RWPE1 (cell line): ENCODE measurements at regions not wholly inside any gene's neighbourhood (a gene's known extent, or its start where the extent isn't known, plus 50 kb on each side); places are given as distances from the start of the nearest gene placed in this dataset.

Source experiments
- CTCF ChIA-PET: fragments of 350-600 bp; sonication (Branson Sonifier 250); formaldehyde crosslinking; extraction: SDS; loops from one replicate; lab custom pipeline; 2021; lab: Yijun Ruan, JAX
- POLR2A ChIA-PET: fragments of 400-600 bp; formaldehyde crosslinking; extraction: SDS; loops from one replicate; lab custom pipeline; 2020; ENCODE audit warnings: antibody characterized with exemption; ENCODE audit not compliant: low non-redundant PET; lab: Yijun Ruan, JAX
- DNase-seq: peaks from one replicate; pipeline ENCODE4 v3.0.0; 2012; ENCODE audit warnings: low spot score
- H3K27ac ChIP-seq: fragments of 450-650 bp; 2 replicates; pipeline ENCODE4 v1.5.1; 2017
- TF ChIP-seq, protein P1 (sequence below): fragments of 450-650 bp; conservative IDR thresholded peaks from 2 replicates; pipeline ENCODE4 v1.5.1; 2017; ENCODE audit warnings: low read depth, mild to moderate bottlenecking

DNA sequence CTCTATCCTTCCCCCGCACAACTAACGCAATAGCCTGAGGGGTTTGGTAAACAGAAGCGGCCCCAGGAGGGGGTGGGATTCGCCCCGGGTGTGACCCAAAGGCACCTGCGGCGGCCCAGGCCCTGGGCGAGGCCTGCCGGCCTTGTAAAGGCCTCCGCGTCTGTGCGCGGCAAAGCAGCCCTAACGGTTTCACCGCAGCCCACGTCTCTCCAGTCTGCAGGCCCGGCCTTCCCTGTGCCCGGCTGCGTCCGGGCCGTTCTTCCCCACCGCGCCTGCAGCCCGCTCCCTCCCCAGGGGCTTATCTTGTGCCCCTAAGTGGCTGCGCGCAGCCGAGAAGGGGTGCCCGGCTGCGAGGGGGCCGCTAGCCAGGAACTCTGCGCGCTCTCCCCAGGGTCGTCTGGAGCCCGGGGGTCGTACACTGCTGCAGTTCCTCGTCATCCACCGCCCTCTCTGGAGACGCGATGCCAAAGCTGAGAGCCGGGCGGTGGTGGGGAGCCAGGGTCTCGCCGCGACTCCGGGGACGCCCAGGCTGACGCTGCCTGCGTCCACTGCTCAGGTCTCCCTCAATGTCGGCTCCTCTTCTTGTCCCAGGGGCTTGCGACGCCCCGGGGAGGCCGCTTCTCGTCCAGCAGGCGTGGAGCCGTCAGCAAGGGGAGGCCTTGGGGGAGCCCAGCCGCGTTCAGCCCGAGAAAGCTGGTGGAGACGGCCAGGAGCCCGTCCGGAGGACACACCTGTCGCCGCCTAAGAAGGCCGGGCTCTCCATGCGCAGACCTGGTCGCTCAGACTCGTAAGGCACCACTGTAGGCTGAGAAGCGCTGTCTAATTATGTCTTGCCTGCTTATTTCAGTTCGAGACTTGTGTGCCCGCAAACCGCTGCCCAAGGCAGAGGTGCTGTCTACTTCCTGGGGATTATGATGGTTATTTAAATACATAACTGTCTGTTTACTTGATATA lies 132.3 kb downstream of the SPAG6 start:
- no peak overlapping the region for H3K27ac ChIP-seq
- ChIA-PET CTCF (interaction anchor here (0.7 kb wide), 1 partner anchor 249 kb away, joined by 3 read pairs; no protein-coding TSS in a partner anchor), POLR2A (no interaction called here)
- DNase-seq = no peak
- TF ChIP-seq, protein P1, sequence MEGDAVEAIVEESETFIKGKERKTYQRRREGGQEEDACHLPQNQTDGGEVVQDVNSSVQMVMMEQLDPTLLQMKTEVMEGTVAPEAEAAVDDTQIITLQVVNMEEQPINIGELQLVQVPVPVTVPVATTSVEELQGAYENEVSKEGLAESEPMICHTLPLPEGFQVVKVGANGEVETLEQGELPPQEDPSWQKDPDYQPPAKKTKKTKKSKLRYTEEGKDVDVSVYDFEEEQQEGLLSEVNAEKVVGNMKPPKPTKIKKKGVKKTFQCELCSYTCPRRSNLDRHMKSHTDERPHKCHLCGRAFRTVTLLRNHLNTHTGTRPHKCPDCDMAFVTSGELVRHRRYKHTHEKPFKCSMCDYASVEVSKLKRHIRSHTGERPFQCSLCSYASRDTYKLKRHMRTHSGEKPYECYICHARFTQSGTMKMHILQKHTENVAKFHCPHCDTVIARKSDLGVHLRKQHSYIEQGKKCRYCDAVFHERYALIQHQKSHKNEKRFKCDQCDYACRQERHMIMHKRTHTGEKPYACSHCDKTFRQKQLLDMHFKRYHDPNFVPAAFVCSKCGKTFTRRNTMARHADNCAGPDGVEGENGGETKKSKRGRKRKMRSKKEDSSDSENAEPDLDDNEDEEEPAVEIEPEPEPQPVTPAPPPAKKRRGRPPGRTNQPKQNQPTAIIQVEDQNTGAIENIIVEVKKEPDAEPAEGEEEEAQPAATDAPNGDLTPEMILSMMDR = no peak

DNA sequence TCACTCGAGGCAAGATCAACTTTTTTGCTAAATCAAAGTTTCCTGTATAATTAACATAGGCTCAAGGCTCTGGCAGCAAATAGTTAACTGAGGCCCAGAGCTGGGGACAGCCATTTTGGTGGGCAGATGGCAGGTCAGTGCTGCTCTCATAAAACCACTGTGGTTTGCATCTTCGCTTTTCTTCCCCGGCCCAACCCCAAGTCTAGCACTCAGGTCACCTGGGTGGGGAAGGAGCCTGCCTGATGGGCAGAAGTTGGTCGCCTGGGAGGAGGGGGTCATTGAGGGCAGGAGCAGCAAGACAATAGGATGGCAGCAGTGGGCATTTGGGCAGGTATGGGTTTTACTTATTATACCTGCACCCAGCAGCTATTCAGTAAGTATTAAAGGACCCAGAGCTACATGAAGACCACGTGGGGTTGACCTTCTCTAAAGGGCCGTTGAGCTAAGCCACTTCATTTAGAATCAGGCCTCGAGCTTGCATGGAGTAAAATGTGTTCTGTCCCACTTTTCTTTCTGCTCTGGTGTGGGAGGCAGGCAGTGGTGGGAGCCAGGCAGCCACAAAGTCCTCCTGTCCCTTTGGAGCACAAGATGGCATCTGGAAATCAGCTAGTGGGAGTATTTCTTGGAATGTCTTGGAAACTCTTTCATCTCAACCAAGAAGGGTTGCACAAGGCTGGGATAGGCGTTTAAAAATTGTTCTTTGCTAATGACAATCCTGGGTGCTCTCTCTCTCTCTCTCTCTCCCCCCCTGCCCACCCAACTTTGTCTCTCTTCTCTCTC lies 133.4 kb downstream of the SPAG6 start:
- no peak overlapping the region for H3K27ac ChIP-seq
- DNase-seq = no peak
- POLR2A ChIA-PET = no interaction called here
- TF ChIP-seq, protein P1 = no peak
- CTCF ChIA-PET = interaction anchor here (0.6 kb wide), 1 partner anchor 106 kb away, joined by 3 read pairs; no protein-coding TSS in a partner anchor

DNA sequence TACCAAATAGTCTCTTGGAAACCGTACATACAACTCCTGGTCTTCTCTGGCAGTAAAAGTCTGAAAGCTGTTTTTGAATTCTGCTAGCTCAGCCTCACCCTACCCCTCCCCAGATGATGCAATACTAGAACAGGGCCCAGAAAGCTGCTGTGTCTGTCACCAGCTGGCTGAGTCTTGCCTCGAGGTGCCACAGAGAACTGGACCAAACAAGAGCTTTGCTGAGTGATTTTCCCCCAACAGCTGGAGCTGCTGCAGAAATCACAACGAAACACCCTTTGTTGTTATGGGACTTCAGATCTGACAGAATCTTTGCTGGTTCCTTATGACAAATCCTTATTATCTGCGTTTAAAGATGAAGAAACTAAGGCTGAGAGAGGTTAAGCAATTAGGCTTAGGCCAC lies 134.1 kb downstream of the SPAG6 start:
- no peak overlapping the region for H3K27ac ChIP-seq
- ChIA-PET POLR2A (no interaction called here), CTCF (interaction anchor here (0.5 to 0.6 kb wide), 2 partner anchors 106 to 1963 kb away, joined by 3 to 5 read pairs; no protein-coding TSS in a partner anchor)
- DNase-seq = no peak
- TF ChIP-seq, protein P1 = no peak

DNA sequence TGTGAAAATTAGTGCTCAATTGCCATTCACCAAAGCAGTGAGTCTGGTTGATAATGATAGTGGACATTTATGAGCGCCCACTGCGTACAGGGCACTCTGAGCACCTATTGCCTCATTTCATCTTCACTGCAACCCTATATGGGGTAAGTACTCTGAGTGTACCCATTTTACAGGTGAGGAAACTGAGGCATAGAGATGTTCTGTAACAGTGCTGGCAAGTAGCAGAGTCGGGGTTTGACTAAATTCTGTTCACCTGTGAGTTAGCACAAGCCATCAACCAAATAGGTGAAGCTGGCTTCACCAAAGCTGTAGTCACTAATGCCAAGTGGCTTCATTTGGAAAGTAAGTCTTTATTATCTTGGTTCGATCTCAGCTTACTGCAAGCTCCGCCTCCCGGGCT lies 135.8 kb downstream of the SPAG6 start:
- CTCF ChIA-PET = no interaction called here
- DNase-seq = no peak
- TF ChIP-seq, protein P1 = no peak
- POLR2A ChIA-PET = no interaction called here
- no peak overlapping the region for H3K27ac ChIP-seq

DNA sequence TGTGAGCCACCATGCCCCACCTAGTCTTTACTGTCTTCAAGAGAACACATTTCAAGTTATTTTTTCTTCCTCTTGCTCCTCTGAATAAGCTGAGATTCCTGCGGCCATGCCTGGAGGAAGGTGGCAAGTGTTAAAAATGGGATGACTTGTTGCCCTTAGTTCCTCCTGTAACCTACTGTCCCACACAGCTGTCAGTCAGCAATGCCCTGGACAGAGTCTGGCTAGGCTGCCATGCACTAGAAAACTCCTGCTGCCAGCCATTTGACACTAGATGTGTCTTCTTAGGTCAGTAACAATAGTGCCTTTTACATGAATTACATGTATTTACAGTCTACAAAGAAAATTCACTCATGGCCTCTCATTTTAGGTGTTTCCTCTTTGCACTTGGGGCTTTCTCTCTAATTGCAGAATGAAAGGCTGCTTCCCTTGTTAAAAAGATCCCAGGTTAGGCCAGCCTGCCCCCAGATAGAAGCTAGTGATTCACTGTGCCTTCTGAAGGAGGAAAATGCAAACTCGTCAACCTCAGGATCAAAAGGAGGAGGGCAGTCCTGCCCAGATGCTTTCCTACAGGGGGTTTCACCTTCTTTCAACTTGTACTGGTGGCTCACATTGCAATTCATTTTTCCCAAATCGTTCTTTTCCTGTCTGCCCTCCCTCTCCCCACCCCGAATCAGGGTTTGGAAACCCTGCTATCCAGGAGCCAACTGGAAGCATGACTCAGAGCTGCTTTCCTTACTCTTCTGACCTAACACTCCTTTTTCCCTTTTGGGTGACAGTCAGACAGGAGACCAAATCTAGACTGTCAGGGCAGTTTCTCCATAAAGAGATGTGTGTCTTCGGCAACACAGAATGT lies 136.6 kb downstream of the SPAG6 start:
- TF ChIP-seq, protein P1 = no peak
- DNase-seq = peak; percentile 44
- H3K27ac ChIP-seq = no peak overlapping the region
- CTCF ChIA-PET = interaction anchor here (0.5 to 0.6 kb wide), 2 partner anchors 224 to 369 kb away, joined by 7 to 8 read pairs; no protein-coding TSS in a partner anchor
- POLR2A ChIA-PET = no interaction called here
